GM19240 (cell line): ENCODE measurements at regions not wholly inside any gene's neighbourhood (a gene's known extent, or its start where the extent isn't known, plus 50 kb on each side); places are given as distances from the start of the nearest gene placed in this dataset.

Source experiments
- DNase-seq: peaks from one replicate; pipeline ENCODE4 v3.0.0; 2011; ENCODE audit warnings: low spot score; ENCODE audit not compliant: insufficient read length

DNA sequence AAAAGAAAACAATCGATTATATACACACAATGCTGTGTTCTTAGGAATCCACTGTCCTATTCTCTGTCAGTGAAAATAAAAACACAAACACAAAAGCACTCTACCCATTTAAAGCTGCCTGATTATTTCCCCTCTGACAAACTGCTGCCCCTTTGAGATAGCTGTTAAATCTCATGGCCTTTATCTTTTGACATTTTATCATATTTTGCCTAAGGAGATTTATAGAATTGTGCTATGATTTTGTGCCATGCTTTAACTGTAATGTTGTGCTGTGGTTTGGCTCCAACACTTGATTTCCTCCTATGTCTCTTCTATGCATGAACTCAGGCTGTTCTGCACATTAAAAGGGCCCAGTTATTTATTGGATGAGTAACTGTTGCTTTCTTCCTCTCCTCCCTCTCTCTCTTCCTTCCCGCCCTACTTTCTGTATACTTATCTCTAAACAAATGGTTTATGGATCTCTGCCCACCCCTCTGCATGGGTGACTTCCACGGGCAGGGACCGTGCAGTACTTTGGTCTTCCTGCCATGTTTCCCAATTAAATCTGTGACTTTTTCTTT, 1096.6 kb downstream of the TSN start:
- no peak for DNase-seq

DNA sequence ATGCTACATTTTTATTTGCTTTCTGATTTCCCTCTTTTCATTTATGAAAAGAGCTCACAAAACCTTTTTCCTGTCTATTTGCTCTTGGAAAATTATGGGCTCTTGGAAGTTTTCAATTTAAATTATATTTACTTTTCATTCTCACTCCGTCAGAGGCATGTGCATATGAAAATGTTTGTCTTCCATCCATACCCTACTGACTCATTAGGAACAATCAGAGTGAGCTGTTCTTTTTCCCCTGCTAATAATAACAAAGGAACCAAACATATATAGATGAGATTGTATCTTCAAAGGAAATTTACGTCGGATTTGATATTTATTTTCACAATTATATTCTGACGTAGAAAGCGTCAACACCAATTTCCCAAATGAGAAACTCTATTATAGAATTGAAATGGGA, 1101.2 kb downstream of the TSN start:
- DNase-seq = no peak

DNA sequence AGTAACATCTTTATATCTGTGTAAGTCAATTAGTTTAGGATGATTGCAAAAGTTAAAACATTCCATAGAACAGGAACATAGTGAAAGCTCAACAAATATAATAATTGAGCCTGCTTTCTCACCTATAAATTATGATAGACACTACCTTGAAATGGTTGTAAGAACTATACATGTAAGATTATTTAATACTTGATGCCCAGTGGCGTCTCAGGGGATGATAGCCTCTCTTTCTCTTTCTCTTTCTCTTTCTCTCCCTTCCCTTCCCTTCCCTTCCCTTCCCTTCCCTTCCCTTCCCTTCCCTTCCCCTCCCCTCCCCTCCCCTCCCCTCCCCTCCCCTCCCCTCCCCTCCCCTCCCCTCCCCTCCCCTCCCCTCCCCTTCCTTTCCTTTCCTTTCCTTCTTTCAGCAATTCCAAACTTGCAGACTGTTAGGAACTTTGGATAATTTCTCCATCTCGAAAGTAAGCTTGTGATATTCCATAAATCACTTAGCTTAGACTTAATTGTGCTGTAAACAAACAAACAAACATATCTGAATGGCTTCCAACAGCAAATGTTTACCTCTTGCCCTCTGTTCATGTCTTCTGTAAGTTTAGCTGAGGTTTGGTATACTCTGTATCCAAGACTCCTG, 1102.7 kb downstream of the TSN start:
- no peak for DNase-seq

DNA sequence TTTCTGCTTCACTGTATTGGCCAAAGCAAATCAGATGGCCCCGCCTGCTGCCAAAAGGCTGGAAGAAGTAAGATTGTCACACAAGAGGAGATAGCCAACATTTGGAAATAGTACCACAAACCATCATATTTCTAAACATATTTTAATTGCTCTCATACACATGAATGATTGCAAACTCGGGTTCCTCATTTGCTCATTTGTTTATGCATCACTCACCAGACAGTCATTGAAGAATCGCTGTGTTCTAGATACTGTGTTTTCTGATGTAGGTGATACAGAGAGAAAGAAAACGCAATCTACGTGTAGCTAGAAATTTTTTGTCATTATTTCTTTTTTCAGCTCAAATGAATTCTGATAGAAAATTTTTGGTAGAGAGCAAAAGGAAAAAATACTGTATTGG, 1103.4 kb downstream of the TSN start:
- no peak for DNase-seq

DNA sequence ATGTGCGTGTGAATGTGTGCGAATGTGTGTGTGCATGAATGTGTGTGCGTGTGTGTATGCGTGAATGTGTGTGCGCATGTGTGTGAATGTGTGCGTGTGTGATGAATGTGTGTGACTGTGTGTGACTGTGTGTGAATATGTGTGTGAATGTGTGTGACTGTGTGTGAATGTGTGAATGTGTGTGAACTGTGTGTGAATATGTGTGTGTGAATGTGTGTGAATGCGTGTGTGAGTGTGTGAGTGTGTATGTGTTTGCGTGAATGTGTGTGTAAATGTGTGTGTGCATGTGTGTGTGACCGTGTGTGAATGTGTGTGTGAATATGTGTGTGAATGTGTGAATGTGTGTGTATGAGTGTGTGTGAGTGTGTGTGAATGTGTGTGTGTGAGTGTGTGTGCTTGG, 1103.8 kb downstream of the TSN start:
- DNase-seq = no peak

DNA sequence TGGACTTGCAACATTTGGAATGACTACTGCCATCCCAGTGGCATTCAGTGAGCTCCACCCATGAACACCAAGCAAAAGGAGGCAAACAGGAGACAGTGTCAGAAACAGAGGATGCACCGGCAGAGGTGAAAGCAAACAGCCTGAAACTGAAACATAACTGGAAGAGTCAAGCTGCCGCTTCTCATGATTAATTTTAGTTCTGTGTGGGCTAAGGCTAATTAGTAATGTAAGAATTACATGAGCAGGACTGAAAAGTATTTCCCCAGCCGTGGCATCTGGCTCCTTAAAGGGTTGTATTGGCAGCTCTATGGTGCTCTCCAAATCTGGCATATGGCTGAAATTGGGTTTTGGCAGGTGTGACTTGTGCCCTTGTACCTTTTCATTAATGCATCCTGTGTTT, 1108.1 kb downstream of the TSN start:
- no peak for DNase-seq

DNA sequence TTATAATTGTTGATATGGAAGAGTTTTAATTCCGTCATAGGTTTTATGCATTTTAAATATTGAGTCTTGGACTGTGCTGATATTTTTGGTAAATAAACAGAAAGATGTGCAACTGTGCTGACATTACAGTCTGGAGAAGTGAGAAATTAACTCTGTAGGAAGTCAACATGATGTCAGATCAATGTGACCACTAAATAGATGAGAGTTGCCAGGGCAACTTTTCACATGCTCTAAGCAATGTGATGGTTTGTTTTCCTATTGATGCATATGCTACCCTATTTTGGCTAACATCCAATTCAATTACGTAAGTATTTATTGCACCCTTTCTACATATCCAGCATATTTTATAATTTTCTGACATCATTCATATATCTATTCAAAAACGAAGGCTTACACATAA, 1109.3 kb downstream of the TSN start:
- DNase-seq = no peak

DNA sequence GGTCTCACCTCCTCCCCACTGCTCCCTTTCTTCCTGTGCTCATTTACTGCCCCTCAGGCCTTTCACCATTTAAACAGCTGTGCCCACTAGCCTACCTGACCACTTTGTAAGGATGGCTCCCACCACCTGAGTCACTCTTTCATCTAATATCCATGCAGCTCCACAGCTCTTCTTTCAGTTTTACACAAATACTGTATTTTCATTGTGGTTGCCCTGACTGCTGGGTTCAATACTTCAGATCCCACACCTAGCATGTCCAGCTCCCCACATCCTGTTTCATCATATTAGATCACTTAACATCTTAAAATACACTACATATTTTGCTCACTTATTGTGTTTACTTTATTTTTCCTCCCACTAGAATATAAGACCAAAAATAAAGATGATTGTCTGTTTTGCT, 1110.6 kb downstream of the TSN start:
- DNase-seq = no peak

DNA sequence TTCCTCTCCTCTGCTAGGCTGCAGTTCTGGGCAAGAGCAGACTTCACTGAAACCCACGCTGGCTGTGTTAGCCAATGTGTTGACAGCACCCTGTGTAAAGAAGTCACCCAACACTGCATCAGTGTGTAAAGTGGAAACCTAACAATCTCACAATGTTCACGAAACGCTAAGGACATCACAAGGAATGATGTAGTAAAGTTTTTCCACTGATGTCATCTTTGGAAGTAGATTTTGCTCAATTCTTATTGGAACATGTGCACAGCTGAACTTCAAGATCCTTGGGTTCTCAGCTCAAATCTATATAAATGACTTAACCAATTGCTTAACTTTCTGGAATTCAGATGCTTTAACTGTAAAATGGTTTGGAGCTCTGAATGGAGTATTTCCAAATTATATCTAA, 1112.5 kb downstream of the TSN start:
- no peak for DNase-seq

DNA sequence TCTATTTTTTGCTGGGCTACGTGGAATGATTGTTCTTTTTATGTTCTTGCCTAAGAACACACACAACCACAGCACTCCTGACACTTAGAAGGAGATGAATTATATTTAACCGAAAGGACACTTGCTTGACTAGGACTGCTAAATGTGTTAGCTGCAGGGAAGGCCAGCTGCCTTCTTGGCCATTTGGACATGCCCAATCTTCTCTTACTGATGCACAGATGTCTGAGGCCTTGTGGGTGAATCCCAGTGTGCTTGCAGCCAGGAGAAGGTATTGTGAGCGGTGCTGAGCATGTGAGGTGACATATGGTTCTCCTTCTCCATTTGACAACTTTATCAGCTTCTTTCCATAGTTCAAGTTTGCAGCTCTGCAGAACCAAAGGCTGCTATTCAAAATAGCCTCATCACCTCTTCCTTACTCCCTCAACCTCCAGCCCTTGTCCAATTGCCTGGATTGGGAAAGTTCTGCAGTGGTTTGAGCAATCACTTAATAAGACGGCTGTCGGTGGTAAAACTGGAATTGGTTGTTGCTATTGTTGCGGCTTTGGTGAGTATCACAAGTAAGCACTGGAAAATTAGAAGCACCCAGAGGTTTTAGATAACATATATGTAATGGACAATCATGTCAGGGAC, 1113.3 kb downstream of the TSN start:
- no peak for DNase-seq

DNA sequence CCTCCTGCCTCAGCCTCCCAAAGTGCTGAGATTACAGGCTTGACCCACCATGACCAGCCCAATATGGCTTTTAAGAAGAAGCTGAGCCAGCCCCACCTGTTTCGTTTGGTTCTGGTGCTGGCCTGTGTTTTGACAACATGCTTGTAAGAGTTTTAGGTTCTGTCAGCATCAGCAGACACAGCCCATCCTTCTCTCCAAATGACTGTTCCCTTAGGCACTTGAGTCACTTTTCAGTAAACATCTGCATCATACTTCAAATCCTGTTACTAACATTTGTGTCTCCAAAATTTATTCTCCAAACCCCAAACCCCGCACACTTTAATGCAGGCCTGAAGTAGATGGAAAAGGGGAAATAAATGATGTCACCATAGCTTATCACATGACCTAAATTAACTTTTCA, 1118.5 kb downstream of the TSN start:
- DNase-seq = no peak

DNA sequence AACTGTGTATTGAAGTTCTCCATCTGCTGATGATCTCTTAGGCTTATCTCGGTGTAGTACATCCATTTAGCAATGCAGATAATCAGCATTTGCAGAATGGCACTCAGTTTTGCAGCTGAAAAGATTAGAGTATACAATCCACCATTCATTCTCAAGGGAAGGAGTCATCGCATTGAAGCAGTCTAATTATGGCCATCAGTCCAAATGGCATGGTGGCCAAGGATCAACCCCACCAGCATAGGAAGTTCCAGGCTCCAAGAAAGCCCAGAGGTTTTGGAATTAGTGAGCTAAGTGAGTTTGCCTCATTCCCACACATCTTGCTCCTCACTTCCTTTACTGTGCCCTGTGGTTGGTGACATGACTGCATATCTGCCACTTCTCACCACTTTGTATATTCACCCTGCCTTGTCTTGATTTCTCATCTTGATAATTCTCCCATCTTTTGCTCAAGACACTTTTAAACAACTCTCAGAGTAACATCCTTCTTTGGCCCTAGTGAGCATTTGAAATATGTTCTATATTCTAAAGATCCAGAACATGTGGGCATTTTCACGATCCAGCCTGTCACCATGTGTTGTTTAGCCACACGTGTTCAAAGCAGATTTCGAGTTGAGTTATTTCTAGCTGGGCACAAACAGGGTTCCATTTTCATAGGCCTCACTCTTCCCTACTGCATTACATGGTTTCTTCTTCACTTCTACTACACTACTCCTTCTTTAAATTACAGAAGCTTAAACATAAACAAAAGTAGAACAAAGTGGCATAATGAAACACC, 1119.8 kb downstream of the TSN start:
- no peak for DNase-seq

DNA sequence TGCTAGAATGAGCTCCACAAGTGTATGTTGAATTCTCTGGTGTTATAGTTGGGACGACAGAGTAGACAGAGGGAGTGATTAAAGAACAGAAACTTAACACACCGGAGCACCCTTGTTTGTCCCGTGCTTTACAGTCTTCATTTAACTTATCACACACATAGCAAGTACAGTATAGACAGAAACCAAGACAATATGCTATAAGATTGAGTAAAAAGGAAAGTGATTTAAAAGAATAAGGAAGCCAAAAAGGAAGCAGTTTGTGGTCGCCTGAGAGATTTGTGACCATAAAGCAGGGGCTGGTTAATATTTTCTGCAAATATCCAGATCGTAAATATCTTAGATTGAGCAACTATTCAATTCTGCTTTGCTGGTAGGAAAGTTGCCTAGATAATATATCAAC, 1128.4 kb downstream of the TSN start:
- no peak for DNase-seq

DNA sequence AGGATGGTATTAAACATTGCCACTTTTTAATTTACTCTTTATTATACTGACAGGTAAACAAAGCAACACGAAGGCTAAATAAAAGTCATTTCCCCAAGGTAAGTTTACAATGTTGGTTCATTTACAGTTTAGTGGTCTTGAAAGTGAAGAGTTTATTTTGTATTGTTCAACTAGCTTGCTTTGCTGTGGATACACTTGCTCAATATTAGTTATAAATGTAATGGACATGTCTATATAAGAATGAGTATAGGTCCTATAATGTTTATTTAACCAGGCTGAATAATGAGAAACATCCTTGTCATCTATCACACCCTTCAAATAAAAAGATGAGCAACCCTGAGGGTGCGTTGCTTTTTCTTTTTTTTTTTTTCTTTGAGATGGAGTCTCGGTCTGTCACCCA, 1129.4 kb downstream of the TSN start:
- no peak for DNase-seq

DNA sequence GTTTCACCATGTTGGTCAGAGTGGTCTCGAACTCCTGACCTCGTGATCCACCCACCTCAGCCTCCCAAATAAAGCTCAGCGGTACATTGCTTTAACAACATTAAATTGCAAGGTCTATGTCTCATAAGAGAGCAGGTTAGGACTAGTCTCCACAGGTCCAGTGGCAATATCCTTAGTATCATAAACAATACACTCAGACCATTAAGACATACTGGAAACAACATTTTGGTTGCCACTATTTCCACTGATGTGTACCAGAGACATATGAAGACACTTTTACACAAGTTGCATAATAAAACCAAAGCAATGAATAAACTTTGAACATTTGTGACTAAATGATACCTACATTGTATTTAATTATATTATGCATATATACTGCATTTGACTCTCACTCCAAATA, 1130.0 kb downstream of the TSN start:
- DNase-seq = no peak

DNA sequence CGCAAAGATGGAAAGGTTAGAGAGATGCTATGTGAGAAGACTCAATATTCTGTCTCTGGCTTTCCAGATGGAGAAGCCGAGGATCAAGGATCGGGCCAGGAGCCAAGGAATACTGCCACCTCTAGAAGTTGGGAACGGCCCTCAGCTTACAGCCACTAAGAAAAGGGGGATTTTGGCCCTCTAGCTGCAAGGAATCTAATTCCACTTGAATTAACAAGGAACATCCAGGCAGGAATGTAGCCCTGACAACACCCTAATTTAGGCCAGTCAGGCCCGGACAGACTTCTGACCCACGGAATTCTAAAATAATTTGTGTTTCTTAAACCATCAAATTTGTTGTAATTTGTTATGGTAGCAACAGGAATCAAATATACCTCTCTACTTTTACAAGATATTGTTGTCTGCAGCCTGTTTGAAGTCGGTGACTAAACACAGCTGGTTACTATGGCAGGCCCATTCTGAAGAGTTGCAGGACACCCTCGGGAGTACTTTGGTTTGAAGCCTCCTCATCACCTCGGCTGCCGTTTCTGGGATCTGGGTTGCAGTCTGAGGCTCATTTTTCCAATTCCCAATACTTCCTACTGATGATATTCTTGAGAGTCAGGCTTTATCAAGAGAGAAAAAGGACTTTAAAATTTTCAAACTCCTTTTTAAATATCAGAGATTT, 1131.2 kb downstream of the TSN start:
- DNase-seq = no peak

DNA sequence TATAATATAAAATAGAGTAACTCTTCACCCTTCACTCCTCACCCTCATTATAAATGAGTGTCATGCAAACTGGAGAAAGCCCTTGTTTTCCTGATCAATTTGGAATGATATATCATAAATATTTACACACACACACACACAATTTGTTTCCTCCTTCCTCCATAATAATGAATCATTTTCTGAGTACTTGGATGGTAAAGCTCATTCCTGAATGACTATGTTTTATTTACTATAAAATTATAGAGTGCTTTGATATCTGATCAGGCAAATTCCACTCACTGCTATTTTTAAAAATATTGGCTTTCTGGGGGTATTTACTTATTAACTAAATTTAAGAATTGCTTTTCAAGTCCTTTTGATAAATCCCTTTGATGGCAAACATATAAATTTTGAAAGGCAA, 1125.5 kb upstream of the CNTNAP5 start:
- DNase-seq = no peak

DNA sequence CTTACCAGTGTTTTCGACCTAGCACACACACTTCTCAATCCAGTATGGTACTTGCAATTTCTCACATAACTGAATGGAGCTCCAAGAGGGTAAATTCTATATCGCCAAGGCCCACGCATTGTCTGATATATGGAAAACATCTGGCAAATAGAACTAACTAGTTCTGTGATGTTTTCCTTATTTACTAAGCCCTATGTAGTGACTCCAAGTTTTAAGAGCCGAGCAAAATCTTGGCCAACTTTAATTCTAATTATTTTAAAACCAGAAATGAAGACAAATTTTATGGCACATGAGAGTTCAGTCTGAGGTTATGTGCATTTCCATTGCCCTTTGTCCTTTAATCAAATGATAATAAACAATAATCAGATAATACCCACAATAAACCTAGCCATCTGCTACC, 1119.7 kb upstream of the CNTNAP5 start:
- DNase-seq = no peak

DNA sequence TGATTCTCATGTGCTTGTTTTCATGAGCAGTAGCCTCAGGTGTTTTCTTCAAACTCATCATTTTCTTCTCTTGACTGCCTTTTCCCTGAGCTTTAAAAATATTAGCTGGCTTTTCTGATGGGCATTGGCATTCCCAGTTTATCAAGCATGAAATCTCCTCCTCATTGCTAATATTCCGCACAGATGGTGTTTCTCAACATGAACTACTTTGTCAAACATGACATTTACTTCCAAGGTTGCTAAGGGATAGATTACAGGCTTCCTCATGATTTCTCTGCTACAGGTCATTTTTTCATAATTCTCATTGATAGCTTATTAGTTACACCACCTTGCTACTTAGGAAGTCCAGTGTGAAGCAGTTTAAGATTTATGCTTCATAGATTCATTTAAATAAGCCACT, 1116.9 kb upstream of the CNTNAP5 start:
- DNase-seq = no peak

DNA sequence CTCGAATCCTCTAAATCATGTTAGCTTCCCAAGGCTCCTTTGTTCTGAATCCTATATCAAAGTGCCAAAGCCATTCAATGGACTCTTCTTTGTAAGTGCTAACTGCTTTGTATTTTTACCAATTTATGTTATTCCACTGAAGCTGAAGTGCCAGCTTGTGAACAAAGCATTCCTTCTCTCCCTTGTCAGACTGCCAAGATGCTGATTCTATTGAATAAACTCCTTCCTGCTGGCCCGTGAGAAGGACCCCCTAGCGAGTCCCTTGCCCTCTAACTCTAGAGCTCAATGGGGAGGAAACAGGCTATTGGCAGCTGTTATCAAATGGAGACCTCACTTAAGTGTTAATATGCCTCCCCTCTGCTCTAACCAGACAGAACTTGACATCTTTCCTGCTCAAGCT, 1097.9 kb upstream of the CNTNAP5 start:
- no peak for DNase-seq

DNA sequence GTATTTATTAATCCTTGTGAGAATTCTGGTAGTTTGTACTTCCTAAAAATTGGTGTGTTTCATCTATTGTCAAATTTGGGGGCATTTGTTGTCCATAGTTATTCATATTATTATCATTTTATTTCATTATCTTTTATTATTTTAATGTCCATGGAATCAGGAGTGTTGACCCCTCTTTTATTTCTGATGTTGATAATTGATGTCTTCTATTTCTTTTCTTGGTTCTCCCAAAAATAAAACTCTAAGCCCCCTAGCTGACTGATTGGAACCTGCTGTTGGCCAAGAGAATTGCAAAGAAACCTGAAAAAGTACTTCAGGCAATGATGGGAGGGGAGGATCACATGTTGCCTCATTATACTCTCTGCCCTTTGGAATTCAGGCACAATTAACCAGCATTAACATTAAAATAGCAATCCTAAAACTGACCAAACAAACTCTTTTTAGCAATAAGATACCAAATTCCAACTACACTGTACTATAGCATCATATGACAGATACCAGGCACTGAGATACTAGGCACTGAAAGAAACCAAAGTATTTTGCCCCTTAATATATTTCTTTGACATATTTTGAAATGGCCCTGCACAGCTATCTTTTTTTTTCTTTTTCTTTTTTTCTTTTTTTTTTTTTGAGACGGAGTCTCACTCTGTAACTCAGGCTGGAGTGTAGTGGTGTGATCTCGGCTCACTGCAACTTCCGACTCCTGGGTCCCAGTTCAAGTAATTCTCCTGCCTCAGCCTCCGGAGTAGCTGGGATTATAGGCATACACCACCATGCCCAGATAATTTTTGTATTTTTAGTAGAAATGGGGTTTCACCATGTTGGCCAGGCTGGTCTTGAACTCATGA, 1097.2 kb upstream of the CNTNAP5 start:
- DNase-seq = no peak
